ENCODE measurements at regions not wholly inside any gene's neighbourhood (a gene's known extent, or its start where the extent isn't known, plus 50 kb on each side); places are given as distances from the start of the nearest gene placed in this dataset.

DNA sequence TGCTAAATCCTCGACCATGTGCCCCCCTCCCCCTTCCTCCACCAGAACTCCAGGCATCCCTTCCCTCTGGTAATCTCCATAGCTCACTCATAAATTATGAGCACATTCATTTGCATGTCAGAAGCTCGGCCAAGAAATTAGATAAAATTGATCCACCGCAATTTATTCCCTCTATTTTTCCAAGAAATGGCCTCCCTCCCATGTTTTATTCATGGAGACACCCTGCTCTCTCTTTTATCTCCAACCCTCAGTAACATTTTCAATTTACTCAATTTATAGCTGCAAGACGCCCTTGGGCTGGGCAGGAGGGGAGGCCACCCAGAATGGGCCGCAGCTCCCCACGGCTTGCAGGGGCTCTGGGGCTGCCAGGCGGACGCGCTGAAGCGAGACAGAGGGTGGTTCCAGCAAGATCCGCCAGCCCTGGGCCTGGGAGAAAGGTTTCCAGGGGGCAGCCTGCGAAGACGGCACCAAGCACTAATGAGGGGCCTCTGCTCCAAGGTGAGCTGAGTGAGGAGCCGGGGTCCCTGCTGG is 54.7 kb upstream of the ZNF423 start:
- DNase-seq (ENCODE audit: low read depth in 1 of 2, low spot score in 1 of 2) = no peak

GRCh38 chr16:49911430-49911829 is 55.5 kb upstream of the ZNF423 start:
- DNase-seq (ENCODE audit: low read depth in 1 of 2, low spot score in 1 of 2) = no peak

GRCh38 chr16:49912721-49913120 is 56.8 kb upstream of the ZNF423 start:
- DNase-seq (ENCODE audit: low read depth in 1 of 2, low spot score in 1 of 2) = no peak

DNA sequence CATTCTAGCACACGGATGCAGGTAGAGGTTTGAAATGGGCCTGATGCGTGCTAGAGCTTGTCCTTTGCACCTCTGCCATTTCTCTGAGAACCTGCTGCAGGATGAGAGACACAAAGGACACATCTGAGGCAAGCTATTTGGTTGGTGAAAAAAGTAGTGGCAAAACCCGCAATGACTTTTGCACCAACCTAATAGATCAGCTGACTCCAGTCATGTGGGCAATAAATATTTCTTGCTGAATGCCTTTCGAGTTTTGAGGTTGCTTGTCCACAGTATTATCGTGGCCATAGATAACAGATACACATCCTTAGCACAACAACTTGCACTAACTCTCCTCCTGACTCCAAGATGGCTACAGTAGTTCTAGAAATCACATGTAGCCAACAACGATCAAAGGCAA is 57.8 kb upstream of the ZNF423 start:
- no peak for DNase-seq (ENCODE audit: low read depth in 1 of 2, low spot score in 1 of 2)

GRCh38 chr16:49914657-49915056 is 58.7 kb upstream of the ZNF423 start:
- DNase-seq (ENCODE audit: low read depth in 1 of 2, low spot score in 1 of 2) = no peak

DNA sequence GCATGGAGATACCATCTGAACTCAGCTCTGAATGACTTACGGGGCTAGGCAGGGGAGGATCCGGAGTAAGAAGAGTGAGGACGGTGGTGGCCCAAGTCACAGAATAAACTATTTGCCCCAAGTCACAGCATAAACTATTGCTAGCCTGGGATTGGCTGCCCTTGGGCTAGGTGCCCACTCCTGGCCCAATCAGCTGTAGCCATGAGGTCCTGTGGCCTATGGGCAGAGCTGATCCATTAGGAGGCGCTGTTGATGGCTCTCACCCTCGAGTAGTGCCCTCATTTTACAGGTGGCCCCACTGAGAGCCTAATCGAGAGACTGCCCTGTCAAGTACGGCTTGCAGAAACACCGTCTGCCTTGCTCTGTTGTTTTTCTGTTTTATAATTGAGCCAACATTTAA is 62.3 kb upstream of the ZNF423 start:
- no peak for DNase-seq (ENCODE audit: low read depth in 1 of 2, low spot score in 1 of 2)

- no peak for DNase-seq (ENCODE audit: low read depth in 1 of 2, low spot score in 1 of 2)
Observed at GRCh38 chr16:49919327-49919726, 63.4 kb upstream of the ZNF423 start.

DNA sequence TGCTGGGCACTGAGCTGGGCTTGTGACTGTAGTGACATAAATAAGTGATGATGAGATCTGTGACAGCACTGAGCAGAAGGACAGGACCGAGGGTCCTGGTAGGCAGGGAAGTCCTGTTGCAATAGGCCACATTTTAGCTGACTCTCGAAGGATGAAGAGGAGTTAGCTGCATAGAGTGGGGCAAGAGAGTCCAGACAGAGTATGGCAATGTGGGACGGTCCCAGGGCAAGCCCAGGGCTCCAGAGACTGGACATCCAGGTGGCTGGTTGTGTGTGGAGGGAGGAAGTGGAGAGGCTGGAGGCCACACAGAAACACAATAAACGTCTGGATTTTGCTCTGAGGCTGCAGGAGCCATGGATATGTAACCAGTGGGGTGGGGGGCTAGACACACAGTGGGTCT is 64.5 kb upstream of the ZNF423 start:
- no peak for DNase-seq (ENCODE audit: low read depth in 1 of 2, low spot score in 1 of 2)

DNA sequence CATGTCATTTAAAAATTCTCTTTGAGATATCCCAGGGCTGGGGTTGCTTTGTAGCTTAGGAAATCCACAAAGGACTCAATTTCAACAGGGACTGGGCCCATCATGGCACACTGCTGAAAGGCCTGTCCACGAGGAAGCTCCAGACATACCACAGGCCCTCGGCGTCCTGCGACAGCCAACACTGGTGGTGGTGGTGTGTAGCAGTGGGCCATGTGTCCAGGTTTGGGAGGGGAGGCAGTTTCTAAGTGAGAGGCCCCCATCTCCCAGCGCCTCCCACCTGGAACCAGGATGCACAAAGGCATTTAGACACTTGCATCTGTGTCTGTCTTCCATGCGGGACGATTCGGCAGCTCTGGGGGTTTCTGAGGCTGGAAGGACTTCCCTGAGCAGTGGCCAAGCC is 65.2 kb upstream of the ZNF423 start:
- DNase-seq (ENCODE audit: low read depth in 1 of 2, low spot score in 1 of 2) = no peak

GRCh38 chr16:49921791-49922456 is 66.0 kb upstream of the ZNF423 start:
- DNase-seq (ENCODE audit: low read depth in 1 of 2, low spot score in 1 of 2) = peak in 1 of 2 donors; percentile 6

DNA sequence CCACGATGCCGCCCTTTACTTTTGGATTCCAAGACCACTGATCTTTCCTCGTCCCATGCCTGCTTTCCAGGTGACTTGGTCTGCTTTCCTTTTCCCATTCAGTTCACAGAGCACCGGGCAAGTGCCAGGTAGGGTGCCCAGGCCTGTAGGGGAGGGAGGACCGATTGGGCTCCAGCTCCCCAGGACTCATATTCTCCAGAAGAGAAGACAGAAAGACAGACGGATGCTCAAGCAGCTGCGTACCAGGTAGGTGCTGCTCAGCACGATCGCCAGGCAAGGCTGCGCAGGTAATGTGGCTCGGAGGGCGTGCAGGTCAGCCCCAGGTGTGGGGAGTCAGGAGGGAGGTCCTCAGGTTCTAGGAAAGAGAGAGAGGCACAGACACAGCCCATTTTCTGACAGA is 67.5 kb upstream of the ZNF423 start:
- no peak for DNase-seq (ENCODE audit: low read depth in 1 of 2, low spot score in 1 of 2)

DNA sequence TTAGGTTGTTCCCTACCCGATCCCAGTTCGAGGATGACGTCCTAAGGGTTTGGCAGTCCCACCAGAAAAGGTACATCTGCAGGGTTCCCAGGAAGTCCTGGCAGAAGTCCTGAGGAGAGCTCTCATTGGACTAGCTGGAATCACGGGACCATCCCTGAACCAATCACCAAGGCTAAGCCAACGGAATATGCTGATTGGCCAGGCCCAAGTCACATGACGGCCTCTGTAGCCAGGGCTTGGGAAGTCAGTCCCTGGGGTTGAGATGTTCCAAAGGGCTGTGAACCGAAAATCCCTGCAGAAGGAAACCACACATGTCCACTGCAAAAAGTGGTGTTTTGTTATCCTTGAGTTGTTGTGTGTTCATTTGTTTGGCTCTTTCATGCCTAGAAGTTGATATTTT is 68.2 kb upstream of the ZNF423 start:
- DNase-seq (ENCODE audit: low read depth in 1 of 2, low spot score in 1 of 2) = no peak

DNA sequence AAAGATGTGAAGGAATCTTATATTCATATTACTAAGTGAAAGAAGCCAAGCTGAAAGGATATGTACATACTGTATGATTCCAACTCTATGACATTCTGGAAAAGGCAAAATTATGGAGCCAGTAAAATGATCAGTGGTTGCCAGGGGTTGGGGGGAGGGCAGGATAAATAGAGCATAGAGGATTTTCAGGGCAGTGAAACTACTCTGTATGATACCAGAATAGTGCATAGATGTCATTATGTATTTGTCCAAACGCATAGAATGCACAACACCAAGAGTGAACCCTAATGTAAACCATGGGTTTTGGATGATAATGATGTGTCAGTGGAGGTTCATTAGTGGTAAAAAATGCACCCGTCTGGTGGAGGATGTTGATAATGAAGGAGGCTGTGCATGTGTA is 71.0 kb upstream of the ZNF423 start:
- no peak for DNase-seq (ENCODE audit: low read depth in 1 of 2, low spot score in 1 of 2)

- DNase-seq (ENCODE audit: low read depth in 1 of 2, low spot score in 1 of 2) = no peak
Observed at GRCh38 chr16:49928176-49929041, 72.5 kb upstream of the ZNF423 start.

DNA sequence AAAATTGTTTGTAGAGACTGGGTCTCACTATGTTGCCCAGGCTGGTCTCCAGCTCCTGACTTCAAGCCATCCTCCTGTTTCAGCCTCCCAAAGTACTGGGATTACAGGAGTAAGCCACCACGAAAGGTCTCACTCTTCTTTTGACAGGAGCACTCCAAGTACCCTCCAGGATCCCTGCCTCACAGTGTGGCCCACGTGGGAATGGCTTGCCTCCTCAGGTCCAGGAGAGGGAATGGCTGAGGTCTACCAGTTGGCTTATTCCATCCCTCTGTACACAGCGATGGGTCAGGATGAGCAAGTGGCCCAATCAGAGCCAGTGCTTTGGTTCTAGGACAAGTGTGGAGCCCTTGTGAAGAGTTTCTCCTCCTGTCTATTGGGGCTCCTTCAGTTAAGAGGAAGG is 73.7 kb upstream of the ZNF423 start:
- DNase-seq (ENCODE audit: low read depth in 1 of 2, low spot score in 1 of 2) = no peak

DNA sequence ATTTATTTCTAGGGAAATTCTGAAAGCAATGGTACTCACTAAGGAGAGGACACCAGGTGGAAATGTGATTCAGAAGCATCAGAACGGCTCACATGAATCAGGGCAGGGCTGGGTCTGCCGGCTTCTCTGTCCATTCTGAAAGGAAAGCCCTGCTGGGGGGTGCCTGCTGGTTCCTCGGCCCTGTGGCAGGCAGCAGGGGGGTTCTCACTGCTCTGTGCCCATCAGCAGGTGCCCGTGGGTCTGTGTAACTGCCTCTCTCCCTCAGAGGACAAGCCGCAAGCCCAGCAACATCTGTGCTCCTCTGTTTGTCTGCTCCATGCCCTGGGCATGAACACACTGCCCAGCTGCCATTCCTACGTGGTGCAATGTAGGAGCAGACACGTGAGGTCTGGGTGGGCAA is 74.9 kb upstream of the ZNF423 start:
- no peak for DNase-seq (ENCODE audit: low read depth in 1 of 2, low spot score in 1 of 2)

DNA sequence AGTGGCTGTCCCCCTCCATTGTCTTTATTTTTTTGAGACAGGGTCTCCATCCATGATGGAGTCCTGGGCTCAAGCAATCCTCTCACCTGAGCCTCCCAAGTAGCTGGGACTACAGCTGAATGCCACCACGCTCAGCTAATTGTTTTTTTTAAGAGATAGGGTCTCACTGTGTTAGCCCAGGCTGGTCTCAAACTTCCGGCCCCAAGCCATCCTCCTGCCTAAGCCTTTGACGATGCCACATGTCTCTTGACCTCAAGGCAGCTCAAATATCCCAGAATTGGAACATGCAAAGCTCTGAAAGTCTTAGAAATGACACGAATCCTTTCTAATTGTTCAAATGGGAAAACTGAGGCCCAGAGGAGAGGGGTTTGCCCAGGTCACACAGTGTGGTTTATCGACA is 75.4 kb upstream of the ZNF423 start:
- no peak for DNase-seq (ENCODE audit: low read depth in 1 of 2, low spot score in 1 of 2)

DNA sequence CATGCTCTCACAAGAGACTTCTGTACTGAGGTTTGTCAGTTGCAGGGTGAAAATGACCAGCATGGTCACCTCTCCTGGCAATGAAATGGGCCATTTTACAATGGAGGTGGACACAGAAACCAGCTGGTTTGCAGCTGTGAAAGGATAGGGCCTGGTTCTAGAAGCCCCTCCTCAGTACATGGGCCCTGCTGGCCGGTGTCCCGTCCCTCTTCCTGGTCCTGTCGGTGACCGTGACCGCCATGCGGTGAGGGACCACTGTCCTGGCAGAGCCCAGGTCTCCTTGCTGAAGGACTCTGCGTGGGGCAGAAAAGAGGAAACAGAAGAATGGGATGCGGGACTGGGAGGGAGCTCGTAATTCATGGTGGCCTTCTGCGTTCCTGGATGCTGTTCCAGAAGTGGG is 76.0 kb upstream of the ZNF423 start:
- no peak for DNase-seq (ENCODE audit: low read depth in 1 of 2, low spot score in 1 of 2)

DNA sequence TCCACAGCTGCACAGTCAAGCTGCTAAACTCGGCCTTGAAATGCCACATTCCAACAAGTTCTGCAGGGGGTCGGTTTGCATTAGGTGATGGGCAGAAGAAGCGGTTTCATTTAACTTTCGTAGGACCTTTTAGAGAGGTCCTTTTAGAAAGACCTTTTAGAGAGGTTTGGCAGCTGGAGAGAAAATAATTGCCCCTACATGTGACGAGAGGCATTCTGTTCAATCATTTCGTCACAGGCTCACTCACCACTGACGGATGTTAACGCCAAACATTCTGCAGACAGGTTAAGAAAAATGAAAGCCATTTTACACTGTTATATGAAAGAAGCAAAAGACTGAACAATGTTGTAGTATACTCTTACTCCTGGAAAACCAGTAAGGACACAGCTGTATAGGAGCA is 76.5 kb upstream of the ZNF423 start:
- no peak for DNase-seq (ENCODE audit: low read depth in 1 of 2, low spot score in 1 of 2)

DNA sequence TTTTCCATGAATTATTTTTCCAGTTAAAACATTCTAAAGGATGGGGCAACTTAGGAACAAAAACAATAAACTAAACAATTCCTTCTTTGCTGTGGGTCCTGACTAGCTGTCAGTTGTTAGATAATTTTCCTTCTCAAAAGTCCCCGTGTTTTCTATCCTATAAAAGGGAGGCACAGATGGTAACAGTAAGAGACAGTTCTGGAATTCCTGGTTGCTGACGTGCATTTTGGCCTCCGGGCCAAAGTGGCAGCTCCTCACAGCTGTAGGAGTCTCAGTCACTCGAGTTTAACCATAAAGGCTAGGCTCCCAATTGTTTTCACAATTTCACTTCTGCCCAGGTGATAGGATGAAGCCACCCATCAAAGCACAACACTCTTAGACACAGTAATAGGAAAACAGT is 77.0 kb upstream of the ZNF423 start:
- no peak for DNase-seq (ENCODE audit: low read depth in 1 of 2, low spot score in 1 of 2)

DNA sequence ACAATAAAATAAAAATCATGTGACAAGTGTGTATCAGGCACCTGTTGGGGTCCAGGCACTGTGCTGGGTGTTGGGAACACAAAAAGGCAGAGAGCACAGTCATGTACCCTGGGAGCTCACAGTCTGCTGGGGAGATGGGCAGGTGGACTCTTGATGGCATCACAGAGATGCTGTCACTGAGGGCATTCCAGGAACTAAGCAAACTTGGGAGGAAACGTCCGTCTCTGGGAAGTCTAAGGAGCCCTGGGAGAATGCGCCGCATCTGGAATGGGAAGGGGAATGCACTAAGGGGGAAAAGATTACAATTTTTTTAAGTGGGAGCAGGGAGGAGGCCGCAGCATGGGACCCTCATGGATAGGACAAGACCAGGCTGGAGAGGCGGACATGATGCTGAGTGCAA is 80.9 kb upstream of the ZNF423 start:
- no peak for DNase-seq (ENCODE audit: low read depth in 1 of 2, low spot score in 1 of 2)

DNA sequence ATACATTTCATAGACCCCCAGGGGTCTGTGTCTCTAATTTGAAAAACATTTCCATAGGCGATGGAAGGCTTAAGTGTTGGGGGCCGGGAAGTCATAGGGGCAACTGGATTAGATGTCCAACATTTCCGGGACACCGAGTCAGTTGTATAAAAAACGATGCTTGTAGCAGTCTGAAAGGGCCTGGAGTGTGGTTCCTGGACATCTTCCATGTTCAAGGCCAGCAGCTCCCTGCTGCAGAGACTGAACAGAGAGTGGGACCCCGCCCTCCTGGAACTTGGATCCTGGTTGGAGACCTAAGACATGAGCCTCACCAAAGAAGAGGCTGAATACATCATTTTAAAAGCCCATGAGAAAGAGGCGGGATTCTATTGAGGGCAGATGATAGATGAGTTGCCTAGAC is 82.0 kb upstream of the ZNF423 start:
- DNase-seq (ENCODE audit: low read depth in 1 of 2, low spot score in 1 of 2) = no peak

DNA sequence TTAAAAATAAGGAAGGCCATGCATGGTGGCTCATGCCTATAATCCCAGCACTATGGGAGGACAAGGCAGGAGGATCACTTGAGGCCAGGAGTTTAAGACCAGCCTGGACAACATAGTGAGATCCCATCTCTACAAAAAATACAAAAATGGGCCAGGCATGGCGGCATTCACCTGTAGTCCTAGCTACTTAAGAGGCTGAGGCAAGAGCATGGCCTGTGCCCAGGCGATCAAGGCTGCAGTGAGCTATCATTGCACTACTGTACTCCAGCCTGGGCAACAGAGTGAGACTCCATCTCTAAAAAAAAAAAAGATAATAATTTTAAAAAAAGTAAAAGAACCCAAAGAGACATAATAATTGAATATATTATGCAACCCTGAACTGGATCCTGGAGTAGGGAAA is 83.6 kb upstream of the ZNF423 start:
- DNase-seq (ENCODE audit: low read depth in 1 of 2, low spot score in 1 of 2) = no peak

Measured in activated T-helper 1 cell treated with anti-CD3 and anti-CD28 coated beads, Interleukin-2, amount 50 U/mL, for 16 hours (primary cell).